ENCODE measurements at regions not wholly inside any gene's neighbourhood (a gene's known extent, or its start where the extent isn't known, plus 50 kb on each side); places are given as distances from the start of the nearest gene placed in this dataset.

GRCh38 chr2:236646871-236647270 is 77.2 kb downstream of the ACKR3 start:
- H4K20me1 ChIP-seq (ENCODE audit: insufficient read depth, low read length), result no peaks in the 10 kb centered on the region

DNA sequence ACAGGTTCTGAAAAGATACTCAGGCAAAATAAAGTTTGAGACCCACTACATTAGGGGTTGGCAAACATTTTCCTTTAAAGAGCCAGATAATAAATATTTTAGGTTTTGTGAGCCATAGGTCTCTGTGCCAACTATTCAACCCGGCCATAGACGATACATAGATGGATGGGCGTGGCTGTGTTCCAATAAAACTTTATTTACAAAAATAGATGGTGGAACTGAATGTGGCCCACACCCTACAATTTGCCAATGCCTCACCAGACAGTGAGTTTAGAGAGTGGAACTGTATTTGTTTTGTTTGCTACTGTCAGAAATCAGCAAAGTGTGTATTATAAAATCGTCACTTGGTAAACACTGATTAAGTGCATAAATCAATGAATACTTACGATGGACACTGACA is 78.0 kb downstream of the ACKR3 start:
- Histone ChIP-seq H4K20me1 (ENCODE audit: insufficient read depth, low read length) (no peaks in the 10 kb centered on the region), H3K79me2 (ENCODE audit: low read length) (no peaks in the 10 kb centered on the region), H2AFZ (ENCODE audit: low read length) (no peak overlapping the region), H3K4me1 (ENCODE audit: low read length) (no peaks in the 10 kb centered on the region), H3K36me3 (replicated peaks; ENCODE audit: insufficient read depth, low read length) (no peaks in the 10 kb centered on the region), H3K9ac (ENCODE audit: low read length) (no peak overlapping the region), H3K9me2 (replicated peaks; ENCODE audit: insufficient read depth, low read length) (no peaks in the 10 kb centered on the region), H3K27me3 (replicated peaks; ENCODE audit: insufficient read depth, low read length) (no peaks in the 10 kb centered on the region), H3F3A (ENCODE audit: insufficient read depth, low read length) (no peaks in the 10 kb centered on the region), H3K4me2 (ENCODE audit: low read depth, low read length) (no peak overlapping the region), H3K9me3 (replicated peaks; ENCODE audit: insufficient read depth, low read length) (no peaks in the 10 kb centered on the region), H3K4me3 (ENCODE audit: low read length) (no peak overlapping the region), H3K27ac (ENCODE audit: low read length) (no peak overlapping the region)
- DNase-seq, result no peak
- TF ChIP-seq EZH2phosphoT487 (IDR thresholded peaks at IDR 0.05; ENCODE audit: low read length), result no peak
- no peak for TF ChIP-seq EZH2 (optimal IDR thresholded peaks at IDR 0.05; ENCODE audit: low read depth, low read length)

More at GRCh38 chr2:236646871-236647270, 77.2 kb downstream of the ACKR3 start:
- no peak overlapping the region for H3K4me2 ChIP-seq (ENCODE audit: low read depth, low read length)
- H3K27ac ChIP-seq (ENCODE audit: low read length), result no peak overlapping the region
- H3K9me2 ChIP-seq (replicated peaks; ENCODE audit: insufficient read depth, low read length), result no peaks in the 10 kb centered on the region
- H3K79me2 ChIP-seq (ENCODE audit: low read length), result no peaks in the 10 kb centered on the region
- H3K9ac ChIP-seq (ENCODE audit: low read length), result no peak overlapping the region
- no peak overlapping the region for H3K4me3 ChIP-seq (ENCODE audit: low read length)
- no peaks in the 10 kb centered on the region for H3K9me3 ChIP-seq (replicated peaks; ENCODE audit: insufficient read depth, low read length)
- H3K27me3 ChIP-seq (replicated peaks; ENCODE audit: insufficient read depth, low read length), result no peaks in the 10 kb centered on the region
- TF ChIP-seq CTCF (IDR thresholded peaks at IDR 0.05; ENCODE audit: low read length), result no peak
- TF ChIP-seq EZH2phosphoT487 (IDR thresholded peaks at IDR 0.05; ENCODE audit: low read length), result no peak
- no peak for TF ChIP-seq EZH2 (optimal IDR thresholded peaks at IDR 0.05; ENCODE audit: low read depth, low read length)
- H3F3A ChIP-seq (ENCODE audit: insufficient read depth, low read length), result no peaks in the 10 kb centered on the region
- no peaks in the 10 kb centered on the region for H3K36me3 ChIP-seq (replicated peaks; ENCODE audit: insufficient read depth, low read length)
- H3K4me1 ChIP-seq (ENCODE audit: low read length), result no peaks in the 10 kb centered on the region
- no peak for DNase-seq
- no peak overlapping the region for H2AFZ ChIP-seq (ENCODE audit: low read length)

DNA sequence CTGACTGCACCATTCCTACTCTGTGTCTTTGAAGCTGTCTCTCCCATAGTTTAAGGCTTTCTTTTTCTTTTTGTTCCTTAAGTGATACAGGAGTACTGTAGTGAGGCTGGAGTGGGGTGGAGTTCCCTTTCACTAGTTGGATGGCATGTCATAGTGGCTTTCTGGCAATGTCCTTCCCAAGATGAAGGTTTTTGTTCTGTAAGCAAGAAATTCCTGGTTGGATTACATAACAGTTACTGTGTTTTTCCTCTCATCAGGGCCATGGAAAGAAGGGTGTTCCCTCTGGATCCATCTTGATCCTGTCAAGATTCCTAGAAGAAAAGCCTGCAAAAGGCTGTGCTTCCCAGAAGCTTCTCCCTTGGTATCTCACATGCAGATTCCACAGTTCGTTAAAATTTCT is 84.2 kb downstream of the ACKR3 start:
- TF ChIP-seq EZH2 (optimal IDR thresholded peaks at IDR 0.05; ENCODE audit: low read depth, low read length) (no peak), EZH2phosphoT487 (IDR thresholded peaks at IDR 0.05; ENCODE audit: low read length) (no peak), CTCF (IDR thresholded peaks at IDR 0.05; ENCODE audit: low read length) (no peak)

DNA sequence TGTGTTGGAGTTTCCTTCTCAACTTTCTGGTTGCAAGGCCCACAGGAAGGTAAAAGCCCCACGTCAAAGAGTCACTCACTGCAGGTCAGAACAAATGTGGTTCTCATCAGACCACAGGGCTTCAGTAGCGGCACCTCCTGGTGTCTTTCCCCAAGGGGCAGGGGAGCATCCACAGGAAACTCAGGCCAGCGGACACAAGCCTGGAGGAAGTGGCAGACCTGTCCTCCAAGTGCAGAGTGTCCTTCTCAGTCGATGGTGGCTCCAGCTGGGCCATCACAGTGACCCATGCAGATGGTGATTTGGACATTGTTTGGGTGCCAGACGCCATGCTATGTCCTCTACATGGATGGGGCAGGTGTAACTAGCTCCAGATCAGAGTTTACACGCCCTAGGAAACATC is 84.9 kb downstream of the ACKR3 start:
- H3K4me3 ChIP-seq (ENCODE audit: low read length), result no peak overlapping the region
- no peak overlapping the region for H2AFZ ChIP-seq (ENCODE audit: low read length)
- no peaks in the 10 kb centered on the region for H3K36me3 ChIP-seq (replicated peaks; ENCODE audit: insufficient read depth, low read length)
- H4K20me1 ChIP-seq (ENCODE audit: insufficient read depth, low read length), result no peaks in the 10 kb centered on the region
- H3F3A ChIP-seq (ENCODE audit: insufficient read depth, low read length), result no peaks in the 10 kb centered on the region
- no peak overlapping the region for H3K27ac ChIP-seq (ENCODE audit: low read length)
- H3K27me3 ChIP-seq (replicated peaks; ENCODE audit: insufficient read depth, low read length), result no peaks in the 10 kb centered on the region
- H3K4me1 ChIP-seq (ENCODE audit: low read length), result no peaks in the 10 kb centered on the region
- TF ChIP-seq CTCF (IDR thresholded peaks at IDR 0.05; ENCODE audit: low read length) (no peak), EZH2phosphoT487 (IDR thresholded peaks at IDR 0.05; ENCODE audit: low read length) (no peak), EZH2 (optimal IDR thresholded peaks at IDR 0.05; ENCODE audit: low read depth, low read length) (no peak)
- no peak for DNase-seq
- no peaks in the 10 kb centered on the region for H3K79me2 ChIP-seq (ENCODE audit: low read length)
- no peak overlapping the region for H3K9ac ChIP-seq (ENCODE audit: low read length)
- H3K4me2 ChIP-seq (ENCODE audit: low read depth, low read length), result no peak overlapping the region
- no peaks in the 10 kb centered on the region for H3K9me2 ChIP-seq (replicated peaks; ENCODE audit: insufficient read depth, low read length)
- H3K9me3 ChIP-seq (replicated peaks; ENCODE audit: insufficient read depth, low read length), result no peaks in the 10 kb centered on the region

More for the DNA sequence above, 84.2 kb downstream of the ACKR3 start:
- H3K79me2 ChIP-seq (ENCODE audit: low read length), result no peaks in the 10 kb centered on the region
- no peaks in the 10 kb centered on the region for H3K36me3 ChIP-seq (replicated peaks; ENCODE audit: insufficient read depth, low read length)
- no peak overlapping the region for H3K9ac ChIP-seq (ENCODE audit: low read length)
- no peaks in the 10 kb centered on the region for H3K4me1 ChIP-seq (ENCODE audit: low read length)
- H3K27ac ChIP-seq (ENCODE audit: low read length), result no peak overlapping the region
- H3K9me2 ChIP-seq (replicated peaks; ENCODE audit: insufficient read depth, low read length), result no peaks in the 10 kb centered on the region
- H4K20me1 ChIP-seq (ENCODE audit: insufficient read depth, low read length), result no peaks in the 10 kb centered on the region
- no peak overlapping the region for H3K4me2 ChIP-seq (ENCODE audit: low read depth, low read length)
- H2AFZ ChIP-seq (ENCODE audit: low read length), result no peak overlapping the region
- no peaks in the 10 kb centered on the region for H3K9me3 ChIP-seq (replicated peaks; ENCODE audit: insufficient read depth, low read length)
- H3K27me3 ChIP-seq (replicated peaks; ENCODE audit: insufficient read depth, low read length), result no peaks in the 10 kb centered on the region
- no peaks in the 10 kb centered on the region for H3F3A ChIP-seq (ENCODE audit: insufficient read depth, low read length)
- H3K4me3 ChIP-seq (ENCODE audit: low read length), result no peak overlapping the region
- no peak for DNase-seq
